ENCODE measurements at regions not wholly inside any gene's neighbourhood (a gene's known extent, or its start where the extent isn't known, plus 50 kb on each side); places are given as distances from the start of the nearest gene placed in this dataset.

- TF ChIP-seq CTCF (IDR thresholded peaks at IDR 0.05) (no peak), POLR2A (IDR thresholded peaks at IDR 0.05) (no peak)
Observed at GRCh38 chr18:11324956-11325882, 175.8 kb upstream of the PIEZO2 start.

All from right lobe of liver (tissue), 4 donors.